ENCODE measurements at regions not wholly inside any gene's neighbourhood (a gene's known extent, or its start where the extent isn't known, plus 50 kb on each side); places are given as distances from the start of the nearest gene placed in this dataset.

DNA sequence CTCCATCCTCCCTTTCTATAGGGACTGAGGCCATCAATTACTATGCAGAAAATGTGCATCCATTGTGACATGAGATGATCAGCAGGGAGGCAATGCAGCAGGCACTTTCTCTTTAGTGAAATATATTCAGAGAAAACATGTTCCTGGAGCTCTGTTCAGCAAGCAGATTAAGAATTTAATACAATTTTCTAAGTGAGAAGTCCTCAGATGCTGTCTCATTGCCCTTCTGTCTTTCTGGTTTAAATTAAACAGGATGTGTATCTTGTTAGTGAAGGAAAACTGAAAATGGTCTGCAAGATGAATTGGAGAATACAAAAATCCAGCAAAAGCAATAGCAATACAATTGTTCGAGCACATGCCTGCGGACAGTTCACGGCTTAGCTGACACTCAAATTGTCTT, 445.8 kb upstream of the RIOK2 start:
- in situ Hi-C loops (cut with HindIII; ENCODE audit: low sequenced_read_pairs): no loop called here
- no peak for DNase-seq (ENCODE audit: low spot score)

DNA sequence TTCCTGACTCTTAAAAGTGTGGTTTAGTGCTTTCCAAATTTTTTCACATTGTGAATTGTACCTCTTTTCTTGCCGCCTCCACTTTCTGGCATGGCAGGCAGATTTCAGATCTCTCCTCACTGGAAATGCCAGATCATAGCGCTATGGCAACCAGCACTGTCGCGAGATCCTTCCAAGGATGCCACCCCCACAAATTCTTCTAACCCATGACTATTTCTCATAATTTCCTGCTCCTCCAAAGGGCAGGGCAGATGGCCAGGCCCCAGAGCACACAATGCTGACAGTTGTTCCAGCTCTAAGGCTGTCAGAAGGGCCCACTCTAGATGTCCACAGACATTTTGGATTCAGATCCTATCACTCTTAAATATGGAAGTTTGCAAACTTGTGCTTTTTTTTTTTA, 446.2 kb upstream of the RIOK2 start:
- in situ Hi-C loops (cut with HindIII; ENCODE audit: low sequenced_read_pairs): no loop called here
- no peak for DNase-seq (ENCODE audit: low spot score)

DNA sequence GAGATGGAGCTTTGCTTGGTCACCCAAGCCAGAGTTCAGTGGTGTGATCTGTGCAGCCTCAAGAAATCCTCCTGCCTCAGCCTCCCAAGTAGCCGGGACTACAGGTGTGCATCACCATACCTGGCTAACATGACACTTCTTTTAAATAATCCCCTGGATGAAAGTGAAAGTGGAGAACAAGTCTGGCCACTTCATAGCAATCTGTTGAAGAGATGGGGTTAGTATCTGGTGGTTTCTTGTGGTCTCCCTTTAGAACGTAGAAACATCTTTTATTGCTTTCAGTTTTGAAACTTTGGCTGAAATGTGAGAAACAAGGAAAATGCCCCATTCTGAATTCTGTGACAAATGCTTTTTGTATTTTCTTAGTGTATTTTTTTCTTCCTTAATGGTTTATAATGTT, 452.5 kb upstream of the RIOK2 start:
- no peak for DNase-seq (ENCODE audit: low spot score)
- in situ Hi-C loops (cut with HindIII; ENCODE audit: low sequenced_read_pairs): no loop called here

GRCh38 chr5:97636766-97637165, 453.7 kb upstream of the RIOK2 start:
- in situ Hi-C loops (cut with HindIII; ENCODE audit: low sequenced_read_pairs): no loop called here

DNA sequence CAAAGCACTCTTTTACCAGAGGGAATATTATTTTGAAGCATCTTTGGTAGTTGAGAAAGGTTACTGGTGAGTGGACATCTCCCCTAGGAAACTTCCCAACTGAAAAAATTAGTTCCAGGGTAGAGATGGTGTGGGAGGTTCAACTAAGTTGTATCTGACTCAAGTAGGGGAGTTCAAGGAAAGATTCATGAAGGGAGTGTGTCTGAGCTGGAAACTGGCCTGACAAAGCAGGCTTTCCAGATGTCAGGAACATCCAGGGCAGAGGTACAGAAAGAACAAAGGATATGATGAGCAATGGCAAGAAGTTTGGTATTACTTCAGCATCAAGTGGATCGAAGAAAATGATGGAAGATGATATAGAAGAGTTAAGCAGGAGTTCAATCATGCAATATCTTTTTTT, 458.0 kb upstream of the RIOK2 start:
- DNase-seq (ENCODE audit: low spot score): no peak
- in situ Hi-C loops (cut with HindIII; ENCODE audit: low sequenced_read_pairs): no loop called here

More at GRCh38 chr5:97636766-97637165, 453.7 kb upstream of the RIOK2 start:
- no peak for DNase-seq (ENCODE audit: low spot score)

DNA sequence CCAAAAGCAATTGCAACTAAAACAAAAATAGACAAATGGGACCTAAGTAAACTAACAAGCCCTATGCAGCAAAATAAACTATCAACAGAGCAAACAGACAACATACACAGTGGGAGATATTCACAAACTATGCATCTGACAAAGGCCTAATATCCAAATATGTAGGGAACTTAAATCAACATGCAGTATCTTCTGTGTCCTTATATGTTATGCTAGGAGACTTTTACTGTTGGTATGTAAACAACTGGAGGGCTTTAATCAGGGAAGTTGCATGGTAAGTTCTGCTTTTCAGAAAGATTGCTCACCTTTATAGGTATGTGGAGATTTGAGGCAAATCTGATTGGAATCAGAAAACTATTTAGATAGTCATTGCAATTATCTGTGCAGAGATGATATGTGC, 461.2 kb upstream of the RIOK2 start:
- in situ Hi-C loops (cut with HindIII; ENCODE audit: low sequenced_read_pairs): no loop called here
- no peak for DNase-seq (ENCODE audit: low spot score)

GRCh38 chr5:97644896-97645295, 461.8 kb upstream of the RIOK2 start:
- DNase-seq (ENCODE audit: low spot score): no peak
- in situ Hi-C loops (cut with HindIII; ENCODE audit: low sequenced_read_pairs): no loop called here

- in situ Hi-C loops (cut with HindIII; ENCODE audit: low sequenced_read_pairs): no loop called here
- no peak for DNase-seq (ENCODE audit: low spot score)
Observed at GRCh38 chr5:97657239-97657638, 474.2 kb upstream of the RIOK2 start.

DNA sequence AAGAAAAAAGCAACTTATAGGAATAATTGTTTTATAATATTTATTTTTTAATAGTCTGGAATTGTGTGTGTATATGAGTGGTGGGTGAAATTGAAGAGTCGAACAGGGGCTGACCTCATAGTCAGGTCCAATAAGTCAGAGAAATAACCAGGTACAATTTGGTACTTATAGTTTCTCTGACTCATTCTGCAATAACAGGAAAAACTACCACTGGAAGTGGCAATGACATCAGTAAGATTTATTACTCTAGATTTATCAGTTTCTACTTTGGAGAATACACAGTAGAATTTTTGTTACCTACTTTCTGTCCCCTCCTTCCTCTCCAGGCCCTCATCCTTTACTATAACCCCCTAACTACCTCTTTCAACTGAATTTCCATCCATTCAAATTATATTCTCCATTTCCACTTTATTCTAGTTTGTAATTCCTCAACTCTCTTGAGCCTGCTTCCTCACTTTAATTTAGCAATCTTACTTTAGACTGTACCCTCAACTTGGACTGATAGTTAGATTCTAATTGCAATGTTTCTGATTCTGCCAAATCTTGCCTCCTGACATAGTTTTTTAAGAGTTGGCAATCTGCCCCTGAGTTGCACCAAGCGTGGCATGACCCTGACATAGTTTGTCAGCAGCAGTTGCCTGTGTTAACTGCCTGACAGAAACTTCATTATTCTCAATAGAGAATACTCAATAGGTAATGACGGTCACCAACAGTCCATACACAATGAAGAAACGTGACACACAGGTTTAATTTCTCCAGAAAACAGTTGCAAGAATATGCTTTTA, 475.3 kb upstream of the RIOK2 start:
- in situ Hi-C loops (cut with HindIII; ENCODE audit: low sequenced_read_pairs): no loop called here
- DNase-seq (ENCODE audit: low spot score): no peak

GRCh38 chr5:97666783-97667182, 483.7 kb upstream of the RIOK2 start:
- no peak for DNase-seq (ENCODE audit: low spot score)
- in situ Hi-C loops (cut with HindIII; ENCODE audit: low sequenced_read_pairs): no loop called here

GRCh38 chr5:97670447-97670846, 487.4 kb upstream of the RIOK2 start:
- no peak for DNase-seq (ENCODE audit: low spot score)
- in situ Hi-C loops (cut with HindIII; ENCODE audit: low sequenced_read_pairs): no loop called here

- DNase-seq (ENCODE audit: low spot score): no peak
- in situ Hi-C loops (cut with HindIII; ENCODE audit: low sequenced_read_pairs): no loop called here
Observed at GRCh38 chr5:97676608-97677007, 493.6 kb upstream of the RIOK2 start.

DNA sequence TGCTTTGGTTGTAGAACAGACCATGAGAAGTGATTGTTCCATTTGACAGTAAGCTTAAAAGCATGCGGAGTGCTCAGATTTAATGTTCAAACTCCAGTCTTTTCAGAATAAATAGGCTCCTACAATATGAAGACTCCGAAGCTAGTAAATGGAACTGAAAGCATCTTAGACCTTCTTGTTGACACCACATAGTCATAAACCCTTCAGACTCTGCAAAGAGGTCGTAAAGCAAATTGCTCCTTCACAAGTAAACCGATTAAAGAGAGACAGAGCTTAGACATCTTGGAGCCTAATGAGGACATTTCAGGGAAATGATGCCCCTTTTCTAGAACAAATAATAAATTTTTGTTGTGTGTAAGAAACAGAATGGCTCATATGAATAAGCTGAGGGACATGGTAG, 511.0 kb upstream of the RIOK2 start:
- no peak for DNase-seq (ENCODE audit: low spot score)
- in situ Hi-C loops (cut with HindIII; ENCODE audit: low sequenced_read_pairs): no loop called here

- in situ Hi-C loops (cut with HindIII; ENCODE audit: low sequenced_read_pairs): no loop called here
- DNase-seq (ENCODE audit: low spot score): no peak
Observed at GRCh38 chr5:97714424-97714823, 531.4 kb upstream of the RIOK2 start.

GRCh38 chr5:97726106-97726505, 543.1 kb upstream of the RIOK2 start:
- no peak for DNase-seq (ENCODE audit: low spot score)
- in situ Hi-C loops (cut with HindIII; ENCODE audit: low sequenced_read_pairs): no loop called here

GRCh38 chr5:97728920-97729319, 545.9 kb upstream of the RIOK2 start:
- in situ Hi-C loops (cut with HindIII; ENCODE audit: low sequenced_read_pairs): no loop called here
- no peak for DNase-seq (ENCODE audit: low spot score)

DNA sequence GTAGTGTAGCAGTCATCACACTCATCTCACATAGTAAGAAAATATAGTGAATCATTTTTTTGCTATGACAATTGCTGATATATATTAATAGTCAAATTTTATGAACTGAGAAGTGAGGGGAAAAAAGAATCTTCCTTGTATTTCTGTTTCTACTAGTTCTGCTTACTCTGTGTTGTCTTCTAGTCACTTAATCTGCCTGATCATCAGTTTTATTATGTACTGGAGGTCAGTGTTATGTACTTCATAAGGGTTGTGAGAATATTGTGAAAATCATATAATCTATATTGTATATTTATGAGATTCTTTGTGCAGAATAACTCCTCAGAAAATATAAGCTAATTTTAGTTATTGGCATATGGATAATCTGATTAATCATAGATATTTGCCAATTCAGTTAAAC, 546.9 kb upstream of the RIOK2 start:
- DNase-seq (ENCODE audit: low spot score): no peak
- in situ Hi-C loops (cut with HindIII; ENCODE audit: low sequenced_read_pairs): no loop called here

DNA sequence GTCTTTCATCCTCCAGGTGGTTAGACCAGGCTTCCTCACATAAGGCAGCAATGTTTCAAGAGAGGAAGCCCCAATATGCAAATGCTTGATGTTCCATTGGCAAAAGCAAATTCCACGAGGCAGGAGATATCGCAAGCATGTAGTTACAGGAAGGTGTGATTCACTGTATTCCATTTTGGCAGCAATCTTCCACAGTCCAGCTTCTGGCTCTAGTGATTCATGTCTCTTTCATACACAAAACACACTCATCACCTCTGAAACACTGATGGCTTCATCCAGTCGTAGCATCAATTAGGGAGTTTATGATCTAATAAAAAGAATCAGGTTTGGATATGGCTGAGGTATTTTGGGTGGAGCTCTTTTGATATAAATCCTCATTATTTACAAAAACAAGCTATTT, 552.2 kb upstream of the RIOK2 start:
- in situ Hi-C loops (cut with HindIII; ENCODE audit: low sequenced_read_pairs): no loop called here
- DNase-seq (ENCODE audit: low spot score): no peak

DNA sequence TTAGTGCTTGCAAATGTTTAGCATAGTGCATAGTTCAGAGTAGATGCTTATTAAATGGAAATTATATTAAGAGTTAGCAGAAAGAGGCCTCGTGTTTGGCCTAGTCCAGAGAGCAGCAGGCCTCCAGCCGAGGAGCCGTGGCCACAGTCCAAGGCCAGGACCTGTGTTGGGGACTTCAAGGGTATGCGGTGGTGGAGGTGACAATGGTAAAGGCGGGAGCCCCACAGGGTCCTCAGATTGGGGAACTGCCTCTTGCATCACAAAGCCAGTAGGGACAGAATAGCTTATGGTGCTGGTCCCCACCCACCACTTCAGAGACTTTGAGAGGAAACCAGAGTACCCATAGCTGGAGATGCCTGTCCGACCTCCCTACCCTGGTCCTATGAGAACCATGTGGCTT, 554.6 kb upstream of the RIOK2 start:
- in situ Hi-C loops (cut with HindIII; ENCODE audit: low sequenced_read_pairs): no loop called here

DNA sequence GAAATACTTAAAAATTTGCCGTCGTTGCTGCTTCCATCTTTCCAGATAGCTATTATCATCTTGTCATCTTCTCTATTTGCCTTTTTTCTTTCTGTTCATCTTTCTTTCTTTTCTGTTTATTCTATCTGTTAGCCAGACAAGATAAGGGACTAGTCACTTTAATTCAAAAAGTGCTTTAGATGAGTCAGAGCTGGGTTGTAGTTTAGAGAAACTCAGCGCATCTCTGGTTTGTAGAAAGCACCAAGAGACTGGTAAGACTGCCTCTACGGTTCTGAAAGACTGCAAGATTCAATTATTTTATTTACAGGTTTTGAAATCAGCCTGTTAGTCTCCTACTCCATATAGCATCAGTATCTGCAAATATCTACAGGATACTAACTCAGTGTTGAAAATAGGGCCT, 562.8 kb upstream of the RIOK2 start:
- no peak for DNase-seq (ENCODE audit: low spot score)
- in situ Hi-C loops (cut with HindIII; ENCODE audit: low sequenced_read_pairs): no loop called here

More for the DNA sequence above, 554.6 kb upstream of the RIOK2 start:
- DNase-seq (ENCODE audit: low spot score): no peak

- in situ Hi-C loops (cut with HindIII; ENCODE audit: low sequenced_read_pairs): no loop called here
- DNase-seq (ENCODE audit: low spot score): no peak
Observed at GRCh38 chr5:97750576-97750975, 567.5 kb upstream of the RIOK2 start.
